ENCODE measurements at regions not wholly inside any gene's neighbourhood (a gene's known extent, or its start where the extent isn't known, plus 50 kb on each side); places are given as distances from the start of the nearest gene placed in this dataset.

DNA sequence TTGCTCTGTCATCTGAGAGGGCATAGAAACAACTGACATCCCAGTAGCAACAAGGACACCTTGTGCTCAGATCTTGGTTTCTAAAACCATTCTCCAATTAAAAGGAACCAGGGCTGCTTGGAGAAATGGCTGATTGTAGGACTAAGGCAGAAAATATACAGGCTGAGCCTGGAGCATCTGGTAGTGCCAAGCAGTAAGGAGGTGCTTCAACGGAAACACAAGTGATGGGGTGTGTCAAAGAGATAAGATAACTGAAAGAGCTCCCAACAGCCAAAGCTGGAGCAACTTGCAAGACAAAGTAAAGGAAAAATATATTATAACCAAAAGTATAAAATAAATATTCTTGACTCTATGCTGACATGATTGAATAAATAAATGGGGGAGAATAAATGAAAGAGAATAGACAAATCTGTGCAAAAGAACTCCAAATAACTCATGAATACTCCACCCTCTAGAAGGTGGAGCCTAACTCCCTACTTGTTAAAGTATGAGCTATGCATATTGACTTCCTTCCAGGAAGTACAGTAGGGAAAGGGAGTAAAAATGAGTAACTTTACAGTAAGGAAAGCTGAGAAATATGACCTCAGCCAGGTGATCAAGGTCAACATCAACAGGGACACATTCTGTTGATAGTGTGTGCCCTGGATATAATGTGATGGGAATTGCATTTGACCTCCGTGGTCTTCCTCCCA is 162.4 kb downstream of the NOC3L start:
- no peaks in the 10 kb centered on the region for H3K36me3 ChIP-seq (replicated peaks in 1 of 2; ENCODE audit: control extremely low read depth in 1 of 2, control insufficient read depth in 1 of 2, extremely low read depth in 1 of 2, insufficient read depth in 2 of 2, low read length in 1 of 2)
- H4K20me1 ChIP-seq (ENCODE audit: control insufficient read depth, insufficient read depth, low read length, poor library complexity, severe bottlenecking), result no peaks in the 10 kb centered on the region
- no peak for TF ChIP-seq EZH2 (IDR thresholded peaks at IDR 0.05; ENCODE audit: borderline replicate concordance, insufficient read depth, low read depth, low read length, poor library complexity, severe bottlenecking)
- TF ChIP-seq CTCF (IDR thresholded peaks at IDR 0.05), result no peak
- ChIA-PET CTCF (no interaction called here), POLR2A (no interaction called here)
- peaks cover 13% of the 10 kb centered on the region for H3K27me3 Mint-ChIP-seq
- no peak overlapping the region for H3K4me3 ChIP-seq (ENCODE audit: control extremely low read depth in 1 of 5, extremely low read depth in 1 of 5, insufficient read depth in 1 of 5, low read depth in 2 of 5, low read length in 4 of 5)
- H3K9ac ChIP-seq (ENCODE audit: low read length), result no peak overlapping the region
- intact Hi-C loops (cut with micrococcal nuclease), result no loop called here
- H3K27ac Mint-ChIP-seq, result no peak overlapping the region
- DNase-seq (no peak), ATAC-seq (ENCODE audit: low read depth) (no peak)
- no CpG with 5 or more reads among the region's 2 CpGs for WGBS (ENCODE audit: insufficient coverage)
- no peaks in the 10 kb centered on the region for H3K4me1 ChIP-seq (ENCODE audit: control insufficient read depth in 2 of 2, insufficient read depth in 2 of 2, low read length in 2 of 2)
- no peak overlapping the region for H3K4me2 ChIP-seq (replicated peaks; ENCODE audit: low read depth, low read length, poor library complexity, severe bottlenecking)
- no peak overlapping the region for H3K27ac ChIP-seq (ENCODE audit: low read length in 2 of 2)
- no peak overlapping the region for H3K4me3 Mint-ChIP-seq
- H3K27me3 ChIP-seq (replicated peaks in 1 of 4; ENCODE audit: control extremely low read depth in 1 of 4, control insufficient read depth in 3 of 4, insufficient read depth in 4 of 4, low read length in 3 of 4), result no peaks in the 10 kb centered on the region
- H3K9me3 ChIP-seq (ENCODE audit: control extremely low read depth in 1 of 3, control insufficient read depth in 2 of 3, insufficient read depth in 1 of 3, low read length in 2 of 3), result peaks cover 0 to 1% (median 0%) of the 10 kb centered on the region in 3 donors
- no peaks in the 10 kb centered on the region for H3K9me3 Mint-ChIP-seq (ENCODE audit: insufficient read depth)
- H3K4me1 Mint-ChIP-seq, result no peaks in the 10 kb centered on the region
- H2AFZ ChIP-seq (ENCODE audit: insufficient read depth, low read depth, low read length, poor library complexity, severe bottlenecking), result no peak overlapping the region
- no peaks in the 10 kb centered on the region for H3K79me2 ChIP-seq (ENCODE audit: control insufficient read depth, insufficient read depth, low read length)

GRCh38 chr10:94205396-94205831 is 157.3 kb downstream of the NOC3L start:
- ATAC-seq (ENCODE audit: low read depth) (no peak), DNase-seq (no peak)
- Histone ChIP-seq H3K36me3 (replicated peaks in 1 of 2; ENCODE audit: control extremely low read depth in 1 of 2, control insufficient read depth in 1 of 2, extremely low read depth in 1 of 2, insufficient read depth in 2 of 2, low read length in 1 of 2) (no peaks in the 10 kb centered on the region), H3K4me1 (ENCODE audit: control insufficient read depth in 2 of 2, insufficient read depth in 2 of 2, low read length in 2 of 2) (no peaks in the 10 kb centered on the region), H3K27me3 (replicated peaks in 1 of 4; ENCODE audit: control extremely low read depth in 1 of 4, control insufficient read depth in 3 of 4, insufficient read depth in 4 of 4, low read length in 3 of 4) (no peaks in the 10 kb centered on the region), H3K4me3 (ENCODE audit: control extremely low read depth in 1 of 5, extremely low read depth in 1 of 5, insufficient read depth in 1 of 5, low read depth in 2 of 5, low read length in 4 of 5) (no peak overlapping the region), H3K79me2 (ENCODE audit: control insufficient read depth, insufficient read depth, low read length) (no peaks in the 10 kb centered on the region), H3K9me3 (ENCODE audit: control extremely low read depth in 1 of 3, control insufficient read depth in 2 of 3, insufficient read depth in 1 of 3, low read length in 2 of 3) (no peaks in the 10 kb centered on the region), H4K20me1 (ENCODE audit: control insufficient read depth, insufficient read depth, low read length, poor library complexity, severe bottlenecking) (no peaks in the 10 kb centered on the region), H3K4me2 (replicated peaks; ENCODE audit: low read depth, low read length, poor library complexity, severe bottlenecking) (no peak overlapping the region), H3K27ac (ENCODE audit: low read length in 2 of 2) (no peak overlapping the region), H3K9ac (ENCODE audit: low read length) (no peak overlapping the region), H2AFZ (ENCODE audit: insufficient read depth, low read depth, low read length, poor library complexity, severe bottlenecking) (no peak overlapping the region)
- CTCF ChIA-PET, result no interaction called here
- Mint-ChIP-seq H3K4me3 (no peak overlapping the region), H3K27ac (no peak overlapping the region), H3K9me3 (ENCODE audit: insufficient read depth) (no peaks in the 10 kb centered on the region), H3K4me1 (no peaks in the 10 kb centered on the region), H3K27me3 (peaks cover 18% of the 10 kb centered on the region)
- 80% methylated on average over 3 of the region's 3 CpGs for WGBS (ENCODE audit: insufficient coverage)
- TF ChIP-seq CTCF (IDR thresholded peaks at IDR 0.05), result no peak
- TF ChIP-seq EZH2 (IDR thresholded peaks at IDR 0.05; ENCODE audit: borderline replicate concordance, insufficient read depth, low read depth, low read length, poor library complexity, severe bottlenecking), result no peak
- POLR2A ChIA-PET, result no interaction called here
- intact Hi-C loops (cut with micrococcal nuclease), result no loop called here
